Naive B cell (primary cell): ENCODE measurements at regions not wholly inside any gene's neighbourhood (a gene's known extent, or its start where the extent isn't known, plus 50 kb on each side); places are given as distances from the start of the nearest gene placed in this dataset.
A peak's percentile ranks its signal among the peaks of the same experiment; 100 is the strongest.

Experiments used
- ATAC-seq, 2 donors: fragments of 150-1000 bp; cut with Tn5 transposase; 2 replicates each; pipeline ENCODE4 v1.10.0; 2021; ENCODE audit warnings: low read depth in 2 of 2, mild to moderate bottlenecking in 2 of 2, moderate library complexity in 2 of 2
- DNase-seq: peaks from one replicate; pipeline ENCODE4 v3.0.0; 2022
- H3K27ac Mint-ChIP-seq, 6 donors: one replicate each; pipeline ENCODE4 v1.8.0; 2020 to 2022; ENCODE audit warnings: mild to moderate bottlenecking in 6 of 6, mixed read lengths in 6 of 6, moderate library complexity in 5 of 6, inconsistent platforms in 2 of 6
- H3K27me3 Mint-ChIP-seq, 3 donors: one replicate each; pipeline ENCODE4 v1.8.0; 2021 to 2022; ENCODE audit warnings: mixed read lengths in 3 of 3, mild to moderate bottlenecking in 1 of 3
- H3K36me3 Mint-ChIP-seq, 2 donors: one replicate each; pipeline ENCODE4 v1.8.0; 2020 to 2022; ENCODE audit warnings: mixed read lengths in 2 of 2, inconsistent platforms in 1 of 2, mild to moderate bottlenecking in 1 of 2
- H3K4me1 Mint-ChIP-seq, 3 donors: one replicate each; pipeline ENCODE4 v1.8.0; 2020 to 2022; ENCODE audit warnings: mixed read lengths in 3 of 3, inconsistent platforms in 1 of 3, mild to moderate bottlenecking in 1 of 3, moderate library complexity in 1 of 3
- H3K4me3 Mint-ChIP-seq, 8 donors: one replicate each; pipeline ENCODE4 v1.8.0; 2020 to 2022; ENCODE audit warnings: mild to moderate bottlenecking in 8 of 8, mixed read lengths in 8 of 8, moderate library complexity in 8 of 8, inconsistent platforms in 2 of 8
- H3K9me3 Mint-ChIP-seq, 7 donors: one replicate each; pipeline ENCODE4 v1.8.0; 2020 to 2022; ENCODE audit warnings: mixed read lengths in 7 of 7, mild to moderate bottlenecking in 5 of 7, inconsistent platforms in 2 of 7, moderate library complexity in 1 of 7

DNA sequence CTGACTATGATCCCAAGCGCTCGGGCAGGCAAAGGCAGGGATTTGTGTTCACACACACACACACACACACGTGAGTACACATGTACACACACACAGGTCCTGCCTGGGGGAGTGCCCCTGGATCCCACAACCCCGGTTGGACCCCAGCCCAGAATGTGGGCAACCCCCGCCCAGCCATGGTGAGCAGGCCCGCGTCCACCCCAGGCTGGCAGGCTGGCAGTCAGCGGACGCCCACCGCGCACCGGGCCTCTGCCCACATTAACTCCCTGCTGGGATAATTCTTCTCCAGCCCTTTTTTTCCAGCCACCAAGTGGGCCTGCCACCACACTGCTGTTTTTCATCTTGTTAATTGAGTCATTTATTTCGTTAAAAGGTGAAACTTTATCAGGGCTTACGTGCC is 256.2 kb downstream of the BCL11B start:
- Mint-ChIP-seq H3K36me3 (no peaks in the 10 kb centered on the region), H3K4me1 (no peaks in the 10 kb centered on the region), H3K27me3 (peaks cover 0 to 5% (median 0%) of the 10 kb centered on the region in 3 donors), H3K4me3 (no peak overlapping the region), H3K27ac (no peak overlapping the region), H3K9me3 (peaks cover 2 to 15% (median 9%) of the 10 kb centered on the region in 7 donors)
- no peak for ATAC-seq
- no peak for DNase-seq

DNA sequence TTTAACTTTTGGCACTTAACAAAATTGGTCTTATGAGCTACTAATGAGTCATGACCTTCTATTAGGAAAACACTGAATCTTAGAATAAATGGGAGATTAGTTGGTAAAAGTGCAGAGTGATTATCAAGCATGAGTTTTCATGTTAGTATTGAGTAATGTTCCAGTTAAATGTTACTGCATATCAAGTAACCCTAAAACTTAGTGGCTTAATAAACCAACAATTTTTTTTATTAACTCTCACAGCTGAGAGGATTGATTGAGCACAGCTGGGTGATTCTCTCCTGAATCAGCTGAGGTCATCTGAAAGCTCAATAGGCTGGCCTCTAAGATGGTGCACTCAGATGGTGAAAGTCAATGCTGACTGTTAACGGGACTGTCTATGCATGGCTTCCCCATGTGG is 248.6 kb downstream of the BCL11B start:
- Mint-ChIP-seq H3K4me1 (peaks cover 0 to 7% (median 0%) of the 10 kb centered on the region in 3 donors), H3K27me3 (peaks cover 0 to 5% (median 0%) of the 10 kb centered on the region in 3 donors), H3K36me3 (no peaks in the 10 kb centered on the region), H3K4me3 (no peak overlapping the region), H3K9me3 (peaks cover 6 to 19% (median 9%) of the 10 kb centered on the region in 7 donors), H3K27ac (no peak overlapping the region)
- DNase-seq: no peak
- no peak for ATAC-seq

DNA sequence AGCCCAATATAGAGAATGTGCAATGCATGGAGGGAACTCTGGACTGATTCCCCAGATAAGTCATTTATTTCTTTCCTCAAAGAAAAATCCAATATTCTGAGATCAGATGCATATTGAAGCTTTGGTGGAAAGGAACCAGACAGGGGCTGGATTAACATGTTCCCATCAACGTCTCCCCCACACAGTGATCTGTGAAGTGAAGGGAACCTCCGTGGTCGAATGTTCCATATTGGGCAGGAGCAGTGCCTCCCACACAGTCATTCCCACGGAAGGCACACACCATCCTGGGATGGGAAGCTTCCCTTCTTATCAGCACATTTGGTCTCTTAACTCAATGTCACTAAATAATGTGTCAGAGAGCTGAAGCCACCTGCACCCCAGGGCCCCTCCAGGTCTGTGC is 247.1 kb downstream of the BCL11B start:
- DNase-seq: no peak
- H3K27me3 Mint-ChIP-seq: no peaks in the 10 kb centered on the region
- ATAC-seq: no peak
- H3K4me1 Mint-ChIP-seq: peaks cover 0 to 7% (median 0%) of the 10 kb centered on the region in 3 donors
- peaks cover 0 to 19% (median 7%) of the 10 kb centered on the region in 7 donors for H3K9me3 Mint-ChIP-seq
- H3K27ac Mint-ChIP-seq: no peak overlapping the region
- no peaks in the 10 kb centered on the region for H3K36me3 Mint-ChIP-seq
- no peak overlapping the region for H3K4me3 Mint-ChIP-seq

DNA sequence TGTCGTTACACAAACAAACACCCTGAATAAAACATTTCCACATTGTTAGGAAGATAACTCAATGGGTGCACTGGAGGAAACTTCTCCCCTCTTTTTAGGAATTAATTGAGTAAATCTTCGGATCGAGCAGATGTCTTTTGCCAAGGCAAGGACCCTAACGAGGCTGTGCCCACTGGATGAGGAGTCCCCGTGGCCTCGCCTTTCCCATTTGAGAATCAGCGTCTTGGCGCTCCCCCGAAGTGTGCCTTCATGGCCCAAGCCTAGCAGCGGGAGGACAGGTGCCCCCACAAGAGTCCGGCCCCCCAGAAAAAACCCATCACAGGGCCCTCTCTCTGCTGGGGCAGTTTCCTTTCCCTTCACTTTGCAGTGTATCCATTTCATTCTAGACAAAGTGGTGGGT is 246.6 kb downstream of the BCL11B start:
- no peaks in the 10 kb centered on the region for H3K27me3 Mint-ChIP-seq
- no peak overlapping the region for H3K4me3 Mint-ChIP-seq
- ATAC-seq: no peak
- no peaks in the 10 kb centered on the region for H3K36me3 Mint-ChIP-seq
- peaks cover 0 to 17% (median 7%) of the 10 kb centered on the region in 7 donors for H3K9me3 Mint-ChIP-seq
- H3K27ac Mint-ChIP-seq: no peak overlapping the region
- DNase-seq: no peak
- peaks cover 0 to 7% (median 0%) of the 10 kb centered on the region in 3 donors for H3K4me1 Mint-ChIP-seq

DNA sequence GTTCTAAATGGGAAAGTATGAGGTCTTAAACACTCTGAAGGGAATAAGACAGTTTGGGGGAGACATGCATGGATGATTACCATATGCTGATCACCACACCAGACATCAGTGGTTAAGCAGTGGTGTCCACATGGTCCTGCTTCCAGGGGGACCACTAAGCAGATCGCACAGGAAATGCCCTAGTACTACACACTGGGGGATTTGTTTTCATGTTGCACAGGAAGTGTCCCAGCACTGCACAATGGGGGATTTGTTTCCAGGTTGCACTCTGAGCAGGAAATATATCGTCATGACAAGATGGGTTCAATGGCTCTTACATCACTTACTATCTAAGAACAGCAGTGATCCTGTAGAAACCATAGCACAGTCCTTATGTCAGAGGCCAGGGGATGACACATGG is 245.5 kb downstream of the BCL11B start:
- no peaks in the 10 kb centered on the region for H3K27me3 Mint-ChIP-seq

DNA sequence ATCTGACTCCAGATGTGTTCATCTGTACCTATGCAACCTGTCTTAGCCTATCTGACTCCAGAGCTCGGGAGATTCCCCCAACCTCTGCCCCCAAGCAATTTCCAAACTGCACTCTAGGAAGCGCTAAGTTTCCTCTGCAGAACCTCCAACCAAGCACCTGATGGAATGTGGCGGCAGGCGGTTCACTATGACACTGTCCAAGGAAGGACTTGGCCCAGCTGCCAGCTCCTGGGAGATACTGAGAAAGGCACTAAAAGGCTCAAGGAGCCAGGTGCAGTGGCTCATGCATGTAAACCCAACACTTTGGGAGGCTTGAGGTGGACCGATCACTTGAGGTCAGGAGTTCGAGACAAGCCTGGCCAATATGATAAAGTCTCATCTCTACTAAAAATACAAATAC is 244.0 kb downstream of the BCL11B start:
- Mint-ChIP-seq H3K4me3 (no peak overlapping the region), H3K36me3 (no peaks in the 10 kb centered on the region), H3K27me3 (no peaks in the 10 kb centered on the region), H3K27ac (no peak overlapping the region), H3K4me1 (peaks cover 0 to 7% (median 0%) of the 10 kb centered on the region in 3 donors), H3K9me3 (peaks cover 0 to 14% (median 5%) of the 10 kb centered on the region in 7 donors)
- DNase-seq (no peak), ATAC-seq (no peak)

More for the DNA sequence above, 245.5 kb downstream of the BCL11B start:
- Mint-ChIP-seq H3K4me3 (peak overlapping the region in 1 of 8 donors; percentile 42), H3K9me3 (peaks cover 0 to 12% (median 4%) of the 10 kb centered on the region in 7 donors), H3K4me1 (peaks cover 0 to 7% (median 0%) of the 10 kb centered on the region in 3 donors), H3K36me3 (no peaks in the 10 kb centered on the region), H3K27ac (no peak overlapping the region)
- ATAC-seq: no peak
- DNase-seq: no peak

DNA sequence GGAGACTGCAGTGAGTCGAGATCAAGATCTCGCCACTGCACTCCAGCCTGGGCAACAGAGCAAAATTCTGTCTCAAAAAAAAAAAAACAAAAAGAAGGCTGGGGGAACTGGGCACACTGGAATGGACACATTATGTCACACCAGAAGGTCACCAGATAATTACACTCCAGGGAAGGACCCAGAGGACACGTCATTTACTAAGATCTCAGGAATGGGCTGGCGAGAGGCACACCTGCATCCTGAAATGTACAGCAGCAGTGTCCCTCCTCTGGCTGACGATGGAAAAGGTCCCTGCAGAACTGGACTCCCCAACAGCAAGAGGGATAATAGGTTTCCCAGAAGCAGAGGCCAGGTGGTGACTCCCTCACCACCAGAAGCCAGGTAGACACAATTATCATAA is 243.5 kb downstream of the BCL11B start:
- Mint-ChIP-seq H3K4me1 (peaks cover 0 to 7% (median 0%) of the 10 kb centered on the region in 3 donors), H3K9me3 (peaks cover 0 to 18% (median 5%) of the 10 kb centered on the region in 7 donors), H3K4me3 (no peak overlapping the region), H3K36me3 (no peaks in the 10 kb centered on the region), H3K27ac (peak overlapping the region in 1 of 6 donors; percentile 39), H3K27me3 (no peaks in the 10 kb centered on the region)
- DNase-seq (no peak), ATAC-seq (no peak)

DNA sequence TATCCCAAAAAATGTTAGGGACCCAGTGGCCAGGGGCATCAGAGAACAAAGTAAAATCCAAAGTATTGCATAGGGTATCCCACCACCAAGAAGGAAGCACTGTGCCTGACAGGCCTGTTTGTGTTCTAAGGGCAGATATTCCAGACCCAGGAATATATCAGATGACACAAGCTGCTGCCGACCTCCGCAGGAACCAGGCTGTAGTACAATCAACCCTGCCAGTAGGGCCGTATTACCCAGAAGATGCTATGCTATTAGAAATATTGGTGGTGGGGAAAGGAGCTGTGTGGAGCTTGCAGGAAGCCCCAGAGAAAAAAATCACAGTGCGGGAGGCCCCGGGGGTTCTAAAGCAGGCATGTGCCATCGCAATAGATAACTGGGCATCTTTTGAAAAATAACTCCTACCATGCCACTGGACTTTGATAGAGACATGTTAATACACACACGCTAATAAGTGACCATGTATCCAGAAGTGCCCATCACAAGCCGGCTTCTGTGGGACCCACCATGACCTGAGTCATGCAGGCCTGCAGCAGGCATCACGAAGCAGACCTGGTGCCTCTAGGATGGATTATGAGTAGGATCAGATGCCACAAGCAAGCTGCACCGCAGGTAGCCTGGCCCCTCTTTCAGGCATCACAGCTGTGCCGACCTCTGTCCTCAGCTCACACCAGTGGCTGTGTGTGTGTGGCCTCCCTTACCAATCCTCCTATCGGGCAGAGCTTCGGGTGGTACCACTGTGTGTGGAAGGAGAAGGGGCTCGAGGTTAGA is 242.7 kb downstream of the BCL11B start:
- no peak for DNase-seq
- peaks cover 0 to 18% (median 6%) of the 10 kb centered on the region in 7 donors for H3K9me3 Mint-ChIP-seq
- no peak overlapping the region for H3K27ac Mint-ChIP-seq
- no peak overlapping the region for H3K4me3 Mint-ChIP-seq
- ATAC-seq: no peak
- H3K4me1 Mint-ChIP-seq: peaks cover 0 to 7% (median 0%) of the 10 kb centered on the region in 3 donors
- no peaks in the 10 kb centered on the region for H3K36me3 Mint-ChIP-seq
- H3K27me3 Mint-ChIP-seq: no peaks in the 10 kb centered on the region

DNA sequence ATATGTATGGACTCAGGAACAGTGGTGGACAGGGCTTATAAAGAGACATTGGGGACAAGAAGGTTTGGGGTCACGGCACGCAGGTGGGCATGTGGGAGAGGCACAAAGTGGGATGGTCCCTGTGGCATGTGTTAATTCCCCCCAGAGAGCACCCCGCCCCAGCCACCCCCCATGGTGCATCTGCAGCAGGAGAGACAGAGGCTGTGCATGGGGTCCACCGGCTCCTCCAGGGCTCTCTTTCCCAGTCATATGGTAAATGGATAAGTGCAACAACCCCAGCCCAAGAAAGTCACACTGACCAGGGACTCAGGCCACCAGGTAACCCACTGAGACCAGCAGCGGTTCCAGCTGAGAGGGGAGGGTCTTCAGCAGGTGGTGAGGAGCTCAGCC is 242.1 kb downstream of the BCL11B start:
- no peak for ATAC-seq
- Mint-ChIP-seq H3K9me3 (peaks cover 0 to 24% (median 6%) of the 10 kb centered on the region in 7 donors), H3K4me1 (peaks cover 0 to 7% (median 0%) of the 10 kb centered on the region in 3 donors), H3K27ac (no peak overlapping the region), H3K27me3 (no peaks in the 10 kb centered on the region), H3K36me3 (no peaks in the 10 kb centered on the region), H3K4me3 (no peak overlapping the region)
- no peak for DNase-seq

DNA sequence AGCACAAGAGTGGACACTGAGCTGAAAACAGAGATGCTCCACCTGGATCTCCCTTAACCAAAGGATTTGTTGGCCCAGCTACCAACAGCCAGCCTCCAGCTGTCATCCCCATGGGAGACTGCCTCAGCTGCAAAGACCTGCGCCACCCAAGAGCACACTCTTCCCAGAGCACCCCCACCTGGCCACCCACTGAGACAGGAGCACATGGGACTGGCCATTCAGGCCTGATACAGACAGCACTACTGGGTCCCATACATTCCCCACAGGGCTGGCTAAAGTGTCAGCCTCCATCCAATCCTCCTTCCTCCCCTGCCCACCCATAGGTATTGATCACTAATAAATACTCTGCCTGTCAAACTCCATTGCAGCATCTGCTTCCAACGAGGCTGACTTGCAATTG is 241.5 kb downstream of the BCL11B start:
- ATAC-seq: no peak
- no peak for DNase-seq
- H3K4me3 Mint-ChIP-seq: no peak overlapping the region
- H3K27me3 Mint-ChIP-seq: no peaks in the 10 kb centered on the region
- no peaks in the 10 kb centered on the region for H3K36me3 Mint-ChIP-seq
- H3K27ac Mint-ChIP-seq: no peak overlapping the region
- peaks cover 0 to 7% (median 0%) of the 10 kb centered on the region in 3 donors for H3K4me1 Mint-ChIP-seq
- H3K9me3 Mint-ChIP-seq: peaks cover 0 to 24% (median 6%) of the 10 kb centered on the region in 7 donors

DNA sequence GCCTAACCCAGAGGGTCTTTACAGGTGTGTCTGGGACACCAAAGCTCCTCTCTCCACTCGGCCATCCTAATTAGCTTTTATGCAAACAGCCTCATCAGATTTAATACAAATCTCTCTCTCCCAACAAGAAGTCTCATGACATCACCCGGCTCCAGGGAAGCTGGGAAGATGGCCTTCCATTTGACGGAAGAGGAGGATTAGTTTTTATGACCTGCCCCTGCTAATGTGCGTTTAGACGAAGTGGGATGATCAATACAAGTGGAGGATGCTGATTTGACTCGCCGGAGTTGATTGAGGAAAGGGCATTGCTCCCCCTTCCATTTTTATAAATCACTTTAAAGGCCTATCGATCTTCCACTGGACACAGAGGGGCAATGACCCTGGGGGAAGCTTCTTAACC is 239.2 kb downstream of the BCL11B start:
- H3K27me3 Mint-ChIP-seq: no peaks in the 10 kb centered on the region
- H3K36me3 Mint-ChIP-seq: no peaks in the 10 kb centered on the region
- peaks cover 0 to 20% (median 4%) of the 10 kb centered on the region in 7 donors for H3K9me3 Mint-ChIP-seq
- no peaks in the 10 kb centered on the region for H3K4me1 Mint-ChIP-seq
- no peak for DNase-seq
- no peak for ATAC-seq
- no peak overlapping the region for H3K27ac Mint-ChIP-seq
- H3K4me3 Mint-ChIP-seq: no peak overlapping the region

DNA sequence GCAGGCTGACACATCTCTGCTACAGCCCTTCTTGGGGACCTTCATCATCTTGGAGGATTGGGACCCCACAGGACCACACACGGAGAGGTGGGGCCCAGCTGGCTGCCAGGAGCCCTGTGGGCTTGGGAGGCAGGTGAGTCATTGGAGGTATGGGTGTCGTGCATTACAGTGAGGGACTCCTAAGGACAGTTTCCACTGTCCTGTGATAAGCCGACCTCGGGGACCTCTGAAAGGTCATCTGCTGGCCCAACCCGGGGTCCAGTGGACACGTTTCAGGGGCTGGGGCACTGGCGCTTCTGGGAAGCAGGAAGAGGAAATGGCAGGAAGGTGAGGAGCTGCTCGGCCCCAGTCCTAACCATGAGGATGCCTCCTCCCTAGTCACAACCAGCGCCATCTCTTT is 238.0 kb downstream of the BCL11B start:
- ATAC-seq (no peak), DNase-seq (no peak)
- H3K27me3 Mint-ChIP-seq: no peaks in the 10 kb centered on the region
- no peaks in the 10 kb centered on the region for H3K4me1 Mint-ChIP-seq
- peaks cover 0 to 20% (median 4%) of the 10 kb centered on the region in 7 donors for H3K9me3 Mint-ChIP-seq
- H3K36me3 Mint-ChIP-seq: no peaks in the 10 kb centered on the region
- peak overlapping the region in 1 of 8 donors; percentile 59 for H3K4me3 Mint-ChIP-seq
- H3K27ac Mint-ChIP-seq: no peak overlapping the region

DNA sequence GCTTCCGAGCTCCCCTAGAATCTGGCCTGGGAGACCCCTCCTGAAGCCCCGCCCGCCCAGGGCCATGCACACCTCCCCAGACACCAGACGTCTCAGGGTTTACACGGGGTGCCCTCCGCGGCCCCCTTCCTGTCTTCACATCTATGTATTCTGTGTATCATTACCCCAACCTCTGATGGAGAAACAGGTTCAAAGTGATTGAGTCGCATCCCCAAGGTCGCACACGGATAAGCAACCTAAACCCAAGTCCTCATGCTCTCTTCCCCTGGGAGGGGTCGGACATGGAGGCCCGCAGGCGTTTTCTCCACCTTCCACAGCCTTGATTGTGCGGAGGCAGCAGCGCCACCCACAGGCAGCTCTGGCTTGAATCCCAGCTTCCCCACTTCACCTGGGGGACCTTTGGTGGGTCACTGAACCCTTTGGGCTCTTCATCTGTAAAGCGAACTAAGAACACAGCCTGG is 237.3 kb downstream of the BCL11B start:
- ATAC-seq (no peak), DNase-seq (no peak)
- Mint-ChIP-seq H3K27ac (no peak overlapping the region), H3K36me3 (no peaks in the 10 kb centered on the region), H3K4me3 (no peak overlapping the region), H3K9me3 (peaks cover 0 to 20% (median 4%) of the 10 kb centered on the region in 7 donors), H3K4me1 (no peaks in the 10 kb centered on the region), H3K27me3 (no peaks in the 10 kb centered on the region)

DNA sequence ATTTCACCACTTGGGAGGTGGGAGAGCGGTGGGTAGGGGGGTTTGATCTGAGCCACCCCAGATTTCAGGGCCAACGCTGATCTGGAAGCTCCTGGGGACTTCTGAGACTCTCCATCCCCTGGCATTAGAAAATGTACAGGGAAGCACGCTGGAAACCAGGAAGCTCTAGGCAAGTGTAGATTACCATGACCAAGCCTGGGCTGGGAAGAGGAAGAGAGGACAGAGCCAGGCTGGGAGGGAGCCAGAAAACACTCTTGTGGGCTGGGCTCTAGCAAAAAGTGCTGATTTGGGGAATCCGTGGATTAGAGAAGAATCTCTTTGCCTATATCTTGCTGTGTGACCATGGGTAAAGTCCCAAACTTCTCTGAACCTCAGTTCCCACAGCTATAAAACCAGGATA is 236.7 kb downstream of the BCL11B start:
- no peak for ATAC-seq
- no peaks in the 10 kb centered on the region for H3K27me3 Mint-ChIP-seq

More for the DNA sequence above, 236.7 kb downstream of the BCL11B start:
- no peak for DNase-seq
- H3K36me3 Mint-ChIP-seq: no peaks in the 10 kb centered on the region
- H3K9me3 Mint-ChIP-seq: peaks cover 0 to 20% (median 6%) of the 10 kb centered on the region in 7 donors
- no peaks in the 10 kb centered on the region for H3K4me1 Mint-ChIP-seq
- no peak overlapping the region for H3K4me3 Mint-ChIP-seq
- no peak overlapping the region for H3K27ac Mint-ChIP-seq
